Eye (tissue), 1 donor: ENCODE measurements at regions not wholly inside any gene's neighbourhood (a gene's known extent, or its start where the extent isn't known, plus 50 kb on each side); places are given as distances from the start of the nearest gene placed in this dataset.

Experiments used
- DNase-seq: peaks from one replicate; pipeline ENCODE4 v3.0.0-alpha.2; 2015

DNA sequence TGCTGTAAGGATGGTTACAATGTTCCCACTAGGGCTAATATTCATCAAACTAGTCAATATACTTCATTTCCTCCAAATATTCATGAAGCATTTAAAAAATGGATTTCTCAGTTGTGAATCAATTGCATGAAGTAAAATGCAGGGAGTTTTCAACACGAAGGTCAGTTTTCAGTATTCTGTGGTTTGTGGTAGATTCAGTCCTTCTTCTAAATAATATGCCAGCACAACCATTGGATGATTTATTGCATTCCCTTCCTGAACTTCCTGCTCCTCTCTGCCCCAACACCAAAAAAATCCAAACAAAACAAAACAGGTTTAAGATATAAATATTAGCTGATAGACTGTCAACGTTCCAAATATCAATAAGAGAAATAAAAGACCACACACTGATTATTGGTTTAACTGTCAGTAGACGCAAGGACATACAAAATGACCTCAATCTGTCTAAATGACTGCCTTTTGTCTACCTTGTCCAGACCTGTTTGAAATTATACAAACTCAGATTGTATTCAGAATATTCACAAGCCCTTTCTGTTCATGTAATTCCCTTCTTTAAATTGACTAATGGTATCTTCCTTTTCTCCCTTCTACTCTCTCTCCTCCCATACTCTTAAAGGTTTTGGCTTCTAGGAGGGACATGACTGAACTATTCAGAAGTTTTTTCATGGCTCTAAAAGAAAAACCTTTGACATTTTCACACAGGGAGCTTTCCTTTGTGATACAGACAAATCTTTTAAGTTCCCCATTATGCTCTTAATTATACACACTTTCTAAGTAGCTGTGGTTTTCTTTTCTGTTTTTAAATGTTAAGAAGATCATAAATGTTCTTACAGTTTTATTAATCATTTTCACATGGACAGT, 92.6 kb upstream of the STT3B start:
- DNase-seq, result no peak

GRCh38 chr3:31440878-31441277, 91.8 kb upstream of the STT3B start:
- DNase-seq, result no peak

- DNase-seq, result no peak
These were observed 90.0 kb upstream of the STT3B start for GRCh38 chr3:31442755-31443154.

- no peak for DNase-seq
These were observed 88.2 kb upstream of the STT3B start for GRCh38 chr3:31444220-31445142.

GRCh38 chr3:31445701-31446100, 87.0 kb upstream of the STT3B start:
- no peak for DNase-seq

DNA sequence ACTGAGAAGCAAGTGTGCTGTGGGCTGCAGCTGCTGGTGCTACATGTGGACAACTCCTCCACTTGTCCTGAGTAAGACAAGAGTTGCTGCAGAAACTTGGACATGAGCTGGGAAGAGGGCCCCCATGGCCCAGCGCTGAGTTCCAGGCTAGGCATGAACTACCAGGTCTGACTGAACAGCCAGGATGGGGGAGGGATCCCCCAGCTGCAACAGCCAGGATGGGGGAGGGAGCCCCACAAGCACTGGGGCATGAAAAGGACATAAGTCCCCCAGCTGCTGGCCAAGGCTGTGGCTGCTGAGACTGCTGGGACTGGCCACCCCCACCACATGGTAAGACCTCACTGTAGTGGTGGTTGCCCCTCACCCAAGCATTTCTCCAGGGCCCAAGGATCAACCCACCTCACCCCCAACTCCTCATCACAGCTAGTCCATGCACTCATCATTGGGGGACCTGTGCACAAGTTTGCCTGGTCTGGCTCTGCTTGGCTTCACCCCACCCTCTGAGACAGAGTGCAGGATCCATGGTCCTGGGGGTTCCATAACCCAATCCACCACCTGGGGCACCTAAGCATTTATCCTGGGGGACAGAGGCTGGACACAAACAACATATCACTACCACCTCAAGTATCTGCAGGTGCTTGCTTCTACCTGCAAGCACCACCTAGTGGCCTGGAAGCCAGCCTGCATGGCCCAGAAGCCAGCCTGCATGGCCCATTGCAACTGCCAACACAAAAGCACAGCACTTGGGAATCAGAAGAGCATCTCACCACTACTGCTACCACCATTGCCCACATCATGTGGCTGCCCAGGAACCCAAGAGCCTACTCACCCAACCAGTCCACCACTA, 84.5 kb upstream of the STT3B start:
- DNase-seq, result no peak

- DNase-seq, result no peak
These were observed 83.9 kb upstream of the STT3B start for GRCh38 chr3:31448882-31449243.

DNA sequence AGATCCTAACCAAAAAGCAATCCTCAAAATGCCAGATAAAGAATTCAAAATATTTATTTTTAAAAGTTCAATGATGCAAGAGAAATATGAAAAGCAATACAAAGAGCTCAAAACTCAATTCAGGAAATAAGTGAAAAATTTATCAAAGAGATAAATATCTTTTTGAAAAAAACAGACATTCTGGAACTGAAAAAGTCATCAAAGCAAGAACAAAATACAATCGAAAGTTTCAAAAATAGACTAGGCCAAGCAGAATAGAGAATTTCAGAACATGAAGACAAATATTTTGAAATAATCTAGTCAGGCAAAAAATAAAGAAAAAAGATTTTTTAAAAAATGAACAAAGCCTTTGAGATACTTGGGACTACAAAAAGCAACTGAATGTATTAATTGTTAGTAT, 83.4 kb upstream of the STT3B start:
- no peak for DNase-seq

DNA sequence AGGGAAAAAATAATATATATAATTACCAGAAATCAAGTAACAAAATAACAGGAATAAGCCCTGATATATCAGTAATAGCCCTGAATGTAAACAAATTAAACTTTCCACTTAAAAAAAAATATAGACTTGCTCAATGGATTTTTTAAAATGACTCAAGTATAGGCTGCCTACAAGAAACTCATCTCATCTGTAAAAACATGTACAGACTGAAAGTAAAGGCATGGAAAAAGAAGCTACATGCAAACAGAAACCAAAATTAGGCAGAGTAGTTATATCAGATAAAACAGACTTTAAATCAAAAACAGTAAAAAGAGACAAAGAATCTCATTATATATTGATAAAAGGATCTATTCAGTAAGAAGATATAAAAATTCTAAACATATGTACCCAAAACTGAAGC, 82.4 kb upstream of the STT3B start:
- DNase-seq, result no peak

DNA sequence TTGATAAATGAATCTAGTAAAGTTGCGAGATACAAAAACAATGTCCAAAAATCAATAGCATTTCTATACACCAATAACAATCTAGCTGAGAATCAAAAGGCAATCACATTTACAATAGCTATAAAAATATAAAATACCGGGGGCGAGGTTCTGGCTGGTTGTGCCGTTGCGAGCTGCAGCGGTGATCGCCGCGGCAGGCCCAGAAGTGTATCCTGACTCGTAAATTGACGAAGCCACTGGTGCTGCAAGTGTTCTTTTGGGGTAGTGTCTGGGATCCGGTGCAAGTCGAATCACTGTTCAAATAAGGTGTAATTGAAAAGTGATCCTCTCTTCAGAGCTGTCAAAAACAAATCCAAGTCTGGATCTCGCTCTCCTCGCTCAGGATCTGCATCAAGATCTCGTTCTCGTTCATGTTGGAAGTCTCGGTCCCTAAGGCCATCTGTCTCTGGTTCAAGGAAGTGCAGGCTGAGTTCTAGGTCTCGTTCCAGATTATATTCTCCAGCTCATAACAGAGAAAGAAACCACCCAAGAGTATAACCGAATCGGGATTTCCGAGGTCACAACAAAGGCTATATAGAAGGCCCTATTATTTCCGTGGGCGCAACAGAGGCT, 80.1 kb upstream of the STT3B start:
- DNase-seq, result no peak

- DNase-seq, result no peak
These were observed 79.3 kb upstream of the STT3B start for GRCh38 chr3:31453430-31453829.

- no peak for DNase-seq
These were observed 77.2 kb upstream of the STT3B start for GRCh38 chr3:31455524-31455923.

GRCh38 chr3:31456373-31456772, 76.4 kb upstream of the STT3B start:
- DNase-seq, result no peak

DNA sequence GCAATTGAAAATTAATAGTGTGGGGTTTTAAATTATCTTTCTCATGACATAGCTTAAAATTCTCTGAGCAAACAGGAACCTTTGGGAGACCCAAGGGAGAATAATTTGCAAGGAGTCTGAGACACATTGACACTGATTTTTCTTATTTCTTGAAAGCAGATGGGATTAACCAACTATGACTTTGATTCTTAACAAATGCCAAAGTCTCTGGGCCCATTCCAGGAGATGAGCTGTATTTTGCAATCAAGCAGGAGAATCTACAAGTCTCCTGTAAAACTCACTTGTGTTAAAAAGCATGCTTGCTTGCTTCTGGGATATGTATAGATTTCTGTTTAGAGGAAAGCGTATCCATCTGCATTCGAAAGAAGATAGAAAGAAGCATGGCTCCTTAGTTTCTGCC, 71.3 kb upstream of the STT3B start:
- DNase-seq, result no peak

DNA sequence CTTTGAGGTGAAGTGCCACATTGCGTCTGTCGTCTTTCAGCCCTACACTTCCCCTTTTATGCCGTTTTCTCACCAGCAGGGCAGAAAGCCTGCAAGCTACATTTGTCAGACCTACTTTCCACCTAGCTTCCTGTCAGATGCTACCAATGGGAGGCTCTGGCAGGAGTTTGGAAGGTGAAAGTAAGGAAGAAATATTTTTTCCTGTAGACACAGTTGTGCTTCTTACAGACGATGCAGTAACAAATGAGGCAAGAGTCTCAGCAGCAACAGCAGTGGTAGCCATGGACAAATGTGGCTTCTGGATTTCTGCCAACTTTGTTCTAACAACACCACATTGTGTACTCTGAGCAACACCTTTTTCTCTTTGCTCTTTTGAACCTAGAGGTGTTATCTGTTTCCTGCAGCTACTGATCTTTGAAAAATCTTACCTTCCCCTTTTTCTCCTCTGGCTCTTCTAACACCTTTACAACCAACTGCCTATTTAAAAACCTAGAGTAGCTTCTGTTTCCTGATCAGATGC, 70.6 kb upstream of the STT3B start:
- DNase-seq, result no peak

DNA sequence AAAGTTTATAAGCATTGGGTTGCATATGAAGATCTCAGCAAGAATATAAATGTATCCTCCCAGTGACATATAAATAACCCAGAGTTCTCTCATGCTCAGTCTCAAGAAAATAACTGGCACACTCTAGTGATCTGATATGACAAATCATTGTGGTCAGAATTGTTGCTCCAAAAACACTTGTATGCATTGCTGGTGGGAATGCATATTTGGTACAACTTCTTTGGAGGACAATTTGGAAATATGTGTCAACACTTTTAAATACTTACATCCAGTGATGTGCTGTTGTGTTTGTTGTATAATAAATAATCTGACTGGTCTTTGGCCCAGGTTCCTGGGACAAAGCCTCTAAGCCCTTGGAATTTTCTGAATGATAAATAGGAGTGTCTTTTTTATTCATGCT, 66.7 kb upstream of the STT3B start:
- DNase-seq, result no peak

DNA sequence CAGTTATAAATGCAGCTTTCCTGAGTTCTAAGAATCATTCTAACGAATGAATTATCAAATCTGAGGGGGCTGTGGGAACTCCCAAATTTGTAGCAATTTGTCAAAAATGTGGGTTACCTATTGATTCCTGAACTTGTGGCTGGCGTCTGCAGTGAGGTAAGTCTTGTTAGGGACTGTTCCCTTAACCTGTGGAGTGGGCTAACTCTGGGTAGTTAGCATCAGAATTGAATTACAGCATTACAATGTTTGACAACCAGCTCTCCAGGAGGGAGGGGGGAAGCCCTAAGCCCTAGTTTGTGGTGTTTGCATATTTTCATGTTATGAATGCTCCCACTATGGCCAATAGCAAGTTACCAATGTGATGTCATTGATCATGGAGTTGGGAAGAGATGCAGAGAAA, 65.9 kb upstream of the STT3B start:
- DNase-seq, result no peak

DNA sequence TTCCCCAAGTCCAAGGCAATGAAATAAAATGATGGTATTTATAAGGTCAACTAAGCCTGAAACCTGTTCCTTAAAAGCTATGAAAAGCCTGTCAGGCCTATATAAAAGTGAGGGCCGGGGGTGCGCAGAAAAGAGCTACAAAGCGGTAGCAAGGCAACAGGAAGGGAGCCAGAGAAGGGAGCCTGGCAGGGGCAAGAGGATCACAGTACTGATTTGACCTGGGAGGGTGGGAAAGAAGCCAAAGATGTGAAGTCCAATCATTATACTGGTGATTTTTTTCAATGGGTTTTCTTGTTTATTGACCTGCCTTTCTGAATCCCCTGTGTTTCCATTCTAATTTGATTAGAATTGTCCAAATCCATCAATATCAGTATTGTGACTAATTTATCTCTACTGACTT, 64.3 kb upstream of the STT3B start:
- DNase-seq, result no peak

GRCh38 chr3:31469385-31469784, 63.3 kb upstream of the STT3B start:
- DNase-seq, result no peak

DNA sequence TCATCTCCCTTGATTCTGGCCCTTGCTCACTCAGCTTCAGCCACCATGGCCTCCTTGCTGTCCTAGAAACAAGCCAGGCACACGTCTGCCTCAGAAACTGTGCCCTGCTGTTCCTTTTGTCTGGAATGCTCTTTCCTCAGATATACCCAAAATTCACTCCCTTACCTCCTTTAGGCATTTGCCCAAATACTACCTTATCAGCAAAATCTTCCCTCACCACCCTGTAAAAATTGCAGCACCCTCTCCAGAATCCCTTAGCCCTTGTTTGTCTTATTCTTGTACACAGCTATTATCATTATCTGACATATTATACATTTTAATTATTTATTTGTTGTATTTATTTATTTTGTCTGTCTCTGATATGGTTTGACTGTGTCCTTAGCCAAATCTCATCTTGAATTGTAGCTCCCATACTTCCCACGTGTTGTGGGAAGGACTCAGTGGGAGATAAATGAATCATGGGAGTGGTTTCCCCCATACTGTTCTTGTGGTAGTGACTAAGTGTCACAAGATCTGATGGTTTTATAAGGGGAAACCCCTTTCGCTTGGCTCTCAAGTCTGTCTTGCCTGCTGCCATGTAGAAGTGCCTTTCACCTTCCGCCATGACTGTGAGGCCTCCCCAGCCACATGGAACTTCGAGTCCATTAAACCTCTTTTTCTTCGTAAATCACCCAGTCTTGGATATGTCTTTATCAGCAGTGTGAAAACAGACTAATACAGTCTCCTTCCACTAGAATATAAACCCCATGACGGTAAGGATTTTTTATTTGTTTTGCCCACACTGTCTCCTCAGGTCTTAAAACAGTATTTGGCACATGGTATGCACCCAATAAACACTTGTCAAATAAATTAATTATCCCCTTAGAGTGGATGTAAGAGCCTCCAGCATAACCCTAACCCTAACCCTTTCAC, 60.0 kb upstream of the STT3B start:
- DNase-seq, result no peak

- DNase-seq, result no peak
These were observed 56.5 kb upstream of the STT3B start for GRCh38 chr3:31476209-31476608.
